ENCODE measurements at regions not wholly inside any gene's neighbourhood (a gene's known extent, or its start where the extent isn't known, plus 50 kb on each side); places are given as distances from the start of the nearest gene placed in this dataset.

GRCh38 chr9:103458826-103459225, 463.7 kb downstream of the CYLC2 start:
- Mint-ChIP-seq H3K9me3 (peaks cover 86% of the 10 kb centered on the region), H3K36me3 (ENCODE audit: low read depth) (peaks cover 27% of the 10 kb centered on the region), H3K27me3 (ENCODE audit: insufficient read depth, low read depth, poor library complexity) (peaks cover 4% of the 10 kb centered on the region), H3K27ac (no peak overlapping the region), H3K4me3 (no peak overlapping the region), H3K4me1 (no peaks in the 10 kb centered on the region)
- Histone ChIP-seq H3K4me2 (no peak overlapping the region), H3F3A (replicated peaks; ENCODE audit: low read depth) (no peaks in the 10 kb centered on the region), H3K4me3 (no peak overlapping the region), H2AFZ (no peak overlapping the region), H3K36me3 (ENCODE audit: insufficient read depth) (peaks cover 4% of the 10 kb centered on the region; the same call in 1 of the 2 replicates), H3K9me2 (ENCODE audit: insufficient read depth) (no peaks in the 10 kb centered on the region), H3K4me1 (ENCODE audit: insufficient read depth) (no peaks in the 10 kb centered on the region), H3K27ac (ENCODE audit: low read depth) (no peak overlapping the region), H4K20me1 (replicated peaks; ENCODE audit: insufficient read depth) (no peaks in the 10 kb centered on the region), H3K79me2 (replicated peaks; ENCODE audit: insufficient read depth) (no peaks in the 10 kb centered on the region), H3K27me3 (ENCODE audit: insufficient read depth) (no peaks in the 10 kb centered on the region)
- TF ChIP-seq ETS1 (IDR thresholded peaks at IDR 0.05): no peak
- TF ChIP-seq ZNF331 (CRISPR knock-in tag; IDR thresholded peaks at IDR 0.05; ENCODE audit: low read depth): no peak
- TF ChIP-seq CREB1 (CRISPR knock-in tag; IDR thresholded peaks at IDR 0.05; ENCODE audit: low read depth): no peak
- TF ChIP-seq JUNB (IDR thresholded peaks at IDR 0.05; ENCODE audit: unreplicated experiment): no peak
- no peak for TF ChIP-seq ZNF114 (CRISPR knock-in tag; IDR thresholded peaks at IDR 0.05)
- no peak for TF ChIP-seq EZH2phosphoT487 (IDR thresholded peaks at IDR 0.05; ENCODE audit: unreplicated experiment)
- TF ChIP-seq EZH2 (IDR thresholded peaks at IDR 0.05; ENCODE audit: low read depth, unreplicated experiment): no peak
- no peak for TF ChIP-seq ZNF462 (CRISPR knock-in tag; IDR thresholded peaks at IDR 0.05)
- no peak for TF ChIP-seq STAT1 (IDR thresholded peaks at IDR 0.05; ENCODE audit: unreplicated experiment)
- TF ChIP-seq CTCF (conservative IDR thresholded peaks at IDR 0.05; ENCODE audit: low read depth in 2 of 2): no peak
- no peak for TF ChIP-seq POLR2AphosphoS5 (IDR thresholded peaks at IDR 0.05; ENCODE audit: low read depth)
- no peak for TF ChIP-seq NANOG (IDR thresholded peaks at IDR 0.05; ENCODE audit: borderline replicate concordance)
- TF ChIP-seq REST (IDR thresholded peaks at IDR 0.05; ENCODE audit: unreplicated experiment): no peak
- DNase-seq (ENCODE audit: low spot score): no peak
- no peak for ATAC-seq
